ENCODE measurements at regions not wholly inside any gene's neighbourhood (a gene's known extent, or its start where the extent isn't known, plus 50 kb on each side); places are given as distances from the start of the nearest gene placed in this dataset.
A peak's percentile ranks its signal among the peaks of the same experiment; 100 is the strongest.
"Not testable (repeated sequence)": the region's sequence is repeated elsewhere in the genome, so short reads cannot be mapped to it uniquely, and the experiment has no call there.

DNA sequence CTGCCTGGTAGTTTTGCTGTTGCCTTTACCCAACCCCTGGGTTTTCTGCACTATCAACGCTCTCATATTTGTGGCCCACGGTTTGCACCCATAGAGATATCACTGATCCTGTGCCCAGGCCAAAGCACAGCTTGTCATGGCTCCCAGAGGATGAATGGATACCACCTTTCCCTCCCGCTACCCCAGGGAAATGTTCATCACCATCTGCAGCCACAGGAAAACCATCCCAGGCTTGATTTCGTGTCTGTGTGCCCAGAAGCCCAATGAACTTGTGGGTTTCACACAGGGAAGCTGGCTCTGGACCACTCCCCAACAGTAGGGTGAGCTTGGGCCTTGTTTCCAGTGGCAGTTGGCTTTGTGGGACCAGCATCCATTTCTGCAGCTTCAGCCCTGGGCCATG, 143.1 kb upstream of the GDF10 start:
- H3K4me1 Mint-ChIP-seq (ENCODE audit: low read depth) = peaks cover 2% of the 10 kb centered on the region
- no peak overlapping the region for H3K4me3 Mint-ChIP-seq
- H3K36me3 Mint-ChIP-seq (ENCODE audit: low read depth) = no peaks in the 10 kb centered on the region
- no peaks in the 10 kb centered on the region for H3K27me3 Mint-ChIP-seq (ENCODE audit: low read depth)
- peaks cover 22% of the 10 kb centered on the region for H3K9me3 Mint-ChIP-seq
- H3K27ac Mint-ChIP-seq = no peak overlapping the region

DNA sequence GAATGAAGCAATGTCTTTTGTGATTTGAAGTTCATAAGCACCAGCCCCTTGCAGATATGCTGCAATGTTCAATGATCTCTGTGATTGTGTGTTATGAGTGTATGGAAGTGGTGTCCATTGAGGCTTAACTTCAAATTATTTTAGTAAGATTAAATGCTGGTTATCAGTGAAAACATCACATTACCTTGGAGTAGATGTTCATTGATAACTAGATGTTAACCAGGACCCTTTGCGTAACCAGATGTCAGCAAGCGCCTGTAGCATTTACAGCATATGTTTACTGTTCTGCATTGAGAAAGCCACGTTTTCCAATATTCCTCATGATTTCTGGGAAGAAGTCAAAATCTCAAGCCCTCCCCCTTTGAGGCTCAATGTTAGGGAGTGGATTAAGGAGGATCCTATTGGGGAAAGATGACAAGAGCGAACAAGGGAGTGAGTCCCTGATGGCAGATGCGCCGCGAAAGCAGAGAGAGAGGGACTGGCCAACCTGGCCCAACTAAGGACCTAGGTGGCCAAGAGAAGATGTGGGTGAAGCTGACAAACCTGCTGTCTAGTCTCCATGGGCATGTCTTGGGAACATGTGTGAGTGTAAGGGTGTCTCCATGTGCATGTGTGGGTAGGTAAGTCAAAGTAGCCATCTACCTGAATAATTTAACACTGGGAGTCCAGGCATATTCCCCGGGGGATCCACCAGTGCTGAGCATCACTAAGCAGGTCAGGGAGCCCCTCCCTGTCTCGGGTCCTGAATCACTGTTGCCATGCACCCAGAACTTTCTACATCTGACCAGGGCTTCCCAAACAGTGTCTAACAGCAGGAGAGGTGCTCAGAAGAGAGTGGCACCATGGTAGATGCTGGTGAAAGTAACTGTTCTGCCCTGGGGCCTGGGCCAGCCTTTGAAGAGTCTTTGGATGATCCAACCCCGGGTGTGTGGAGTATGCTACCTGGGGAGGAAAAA, 141.6 kb upstream of the GDF10 start:
- Mint-ChIP-seq H3K4me3 (no peak overlapping the region), H3K36me3 (ENCODE audit: low read depth) (no peaks in the 10 kb centered on the region), H3K27me3 (ENCODE audit: low read depth) (no peaks in the 10 kb centered on the region), H3K27ac (no peak overlapping the region), H3K9me3 (peaks cover 19% of the 10 kb centered on the region), H3K4me1 (ENCODE audit: low read depth) (no peaks in the 10 kb centered on the region)

DNA sequence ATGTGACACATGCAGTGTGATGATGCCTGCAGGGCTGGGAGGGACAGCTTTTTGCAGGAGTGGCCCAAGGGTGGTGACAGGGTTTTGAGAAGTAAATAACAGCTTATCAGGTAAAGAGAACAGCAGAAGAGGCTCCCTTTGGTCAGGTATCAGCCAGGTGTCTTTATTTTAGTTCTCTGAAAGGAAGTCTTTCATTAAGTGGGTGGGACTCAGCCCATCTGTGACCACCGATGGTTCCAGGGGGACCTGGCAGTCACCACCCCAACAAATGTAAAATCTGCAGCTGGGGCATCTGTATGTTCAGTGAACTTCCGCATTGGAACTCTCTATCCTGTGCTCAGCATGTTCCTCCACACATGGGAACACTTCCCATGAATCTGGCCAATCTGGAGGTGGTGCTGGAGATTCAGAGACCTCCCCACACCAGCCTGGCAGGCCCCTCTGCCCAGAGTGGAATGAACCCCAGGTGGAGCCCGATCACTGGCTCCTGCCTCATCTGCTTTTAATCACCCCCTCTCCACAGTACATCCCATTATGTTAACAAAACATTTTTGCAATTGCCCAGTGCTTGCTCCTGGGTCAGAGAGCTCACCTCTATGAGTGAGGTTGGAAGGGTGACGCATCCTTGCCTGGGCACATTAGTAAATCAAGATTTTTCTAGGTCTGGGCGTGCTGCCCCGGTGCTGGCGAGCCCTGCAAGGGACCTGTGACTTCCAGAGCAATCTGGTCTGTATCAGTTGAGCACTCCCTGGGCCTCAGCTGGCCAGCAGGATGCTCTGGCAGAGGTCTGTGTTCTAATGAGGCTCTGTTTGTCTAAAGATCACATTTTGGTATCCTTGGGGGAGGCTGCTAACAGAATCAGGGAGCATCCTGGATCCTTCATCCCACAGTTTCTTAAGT, 140.4 kb upstream of the GDF10 start:
- Mint-ChIP-seq H3K4me3 (no peak overlapping the region), H3K27me3 (ENCODE audit: low read depth) (no peaks in the 10 kb centered on the region), H3K27ac (no peak overlapping the region), H3K9me3 (peaks cover 13% of the 10 kb centered on the region), H3K4me1 (ENCODE audit: low read depth) (no peaks in the 10 kb centered on the region), H3K36me3 (ENCODE audit: low read depth) (no peaks in the 10 kb centered on the region)

DNA sequence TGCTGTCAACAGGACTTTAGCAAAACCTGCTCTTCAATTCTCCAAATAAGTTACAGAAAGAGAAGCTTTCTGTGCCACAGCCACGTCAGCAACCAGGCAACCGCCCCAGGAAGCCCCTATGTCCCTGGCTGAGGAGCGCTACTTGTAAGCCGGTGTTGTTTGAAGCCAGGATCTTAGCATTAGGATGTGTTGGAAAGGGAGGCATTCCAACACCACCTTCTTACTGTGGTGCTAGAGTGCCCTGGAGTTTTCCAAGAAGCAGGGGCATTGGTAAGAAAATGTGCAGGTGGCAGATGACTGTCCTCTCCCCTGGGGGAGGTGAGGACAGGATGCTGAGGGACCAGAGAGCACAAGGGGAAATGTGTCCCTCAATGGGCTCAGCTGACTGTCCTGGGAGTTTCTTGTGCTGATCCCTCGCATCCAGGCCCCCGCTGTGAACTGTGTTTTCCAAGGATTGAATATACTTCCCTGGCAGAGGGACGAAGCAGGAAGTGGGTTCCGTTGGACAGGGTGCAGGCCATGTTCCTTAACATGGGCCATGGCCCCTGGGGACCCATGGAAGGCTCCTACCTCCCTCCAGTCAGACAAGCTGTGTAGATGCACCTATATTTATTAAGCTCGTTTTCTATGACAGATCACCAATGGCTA, 139.6 kb upstream of the GDF10 start:
- peaks cover 6% of the 10 kb centered on the region for H3K9me3 Mint-ChIP-seq
- H3K27me3 Mint-ChIP-seq (ENCODE audit: low read depth) = no peaks in the 10 kb centered on the region
- H3K4me3 Mint-ChIP-seq = no peak overlapping the region
- H3K36me3 Mint-ChIP-seq (ENCODE audit: low read depth) = no peaks in the 10 kb centered on the region
- H3K4me1 Mint-ChIP-seq (ENCODE audit: low read depth) = peaks cover 4% of the 10 kb centered on the region
- no peak overlapping the region for H3K27ac Mint-ChIP-seq

DNA sequence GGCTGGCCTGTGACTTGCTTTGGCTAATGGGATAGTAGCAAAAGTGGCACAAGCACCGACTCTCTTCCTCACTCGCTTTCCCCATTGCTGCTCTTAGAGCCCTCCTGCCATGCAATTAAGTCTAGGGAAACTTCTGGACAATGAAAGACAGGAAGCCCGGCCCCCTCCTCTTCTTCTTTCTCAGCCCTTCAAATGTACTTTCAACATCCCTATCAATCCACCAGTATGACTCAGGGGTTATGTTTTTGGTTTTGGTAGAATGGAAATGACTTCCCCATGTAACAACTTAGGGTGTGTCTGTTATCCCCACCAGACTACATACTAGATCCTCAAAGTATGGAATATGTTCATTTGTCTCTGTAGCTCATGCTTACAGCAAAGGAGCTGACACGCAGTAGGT, 139.0 kb upstream of the GDF10 start:
- Mint-ChIP-seq H3K9me3 (peaks cover under 1% of the 10 kb centered on the region), H3K36me3 (ENCODE audit: low read depth) (no peaks in the 10 kb centered on the region), H3K4me3 (no peak overlapping the region), H3K27ac (no peak overlapping the region), H3K4me1 (ENCODE audit: low read depth) (peaks cover 10% of the 10 kb centered on the region), H3K27me3 (ENCODE audit: low read depth) (no peaks in the 10 kb centered on the region)

DNA sequence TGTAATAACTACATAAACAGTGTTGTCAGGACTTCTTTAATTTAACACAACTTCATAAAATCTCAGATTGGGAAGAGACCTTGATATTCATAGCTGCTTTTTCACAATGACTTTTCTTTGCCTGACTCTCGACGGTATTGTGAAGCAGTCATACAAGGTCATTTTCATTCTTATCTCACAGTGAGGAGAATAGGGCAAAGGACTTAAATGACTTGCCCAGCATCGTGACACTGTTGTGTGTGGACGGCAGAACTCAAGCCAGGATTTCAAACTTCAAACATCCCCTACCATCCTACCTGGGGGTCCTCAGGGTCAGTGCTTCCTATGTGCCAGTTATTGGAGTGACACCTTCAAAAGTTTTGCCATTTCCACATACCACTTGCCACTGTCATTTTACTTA, 138.5 kb upstream of the GDF10 start:
- H3K27ac Mint-ChIP-seq = no peak overlapping the region
- no peaks in the 10 kb centered on the region for H3K27me3 Mint-ChIP-seq (ENCODE audit: low read depth)
- H3K36me3 Mint-ChIP-seq (ENCODE audit: low read depth) = no peaks in the 10 kb centered on the region
- no peak overlapping the region for H3K4me3 Mint-ChIP-seq
- peaks cover 12% of the 10 kb centered on the region for H3K4me1 Mint-ChIP-seq (ENCODE audit: low read depth)
- peaks cover 2% of the 10 kb centered on the region for H3K9me3 Mint-ChIP-seq

DNA sequence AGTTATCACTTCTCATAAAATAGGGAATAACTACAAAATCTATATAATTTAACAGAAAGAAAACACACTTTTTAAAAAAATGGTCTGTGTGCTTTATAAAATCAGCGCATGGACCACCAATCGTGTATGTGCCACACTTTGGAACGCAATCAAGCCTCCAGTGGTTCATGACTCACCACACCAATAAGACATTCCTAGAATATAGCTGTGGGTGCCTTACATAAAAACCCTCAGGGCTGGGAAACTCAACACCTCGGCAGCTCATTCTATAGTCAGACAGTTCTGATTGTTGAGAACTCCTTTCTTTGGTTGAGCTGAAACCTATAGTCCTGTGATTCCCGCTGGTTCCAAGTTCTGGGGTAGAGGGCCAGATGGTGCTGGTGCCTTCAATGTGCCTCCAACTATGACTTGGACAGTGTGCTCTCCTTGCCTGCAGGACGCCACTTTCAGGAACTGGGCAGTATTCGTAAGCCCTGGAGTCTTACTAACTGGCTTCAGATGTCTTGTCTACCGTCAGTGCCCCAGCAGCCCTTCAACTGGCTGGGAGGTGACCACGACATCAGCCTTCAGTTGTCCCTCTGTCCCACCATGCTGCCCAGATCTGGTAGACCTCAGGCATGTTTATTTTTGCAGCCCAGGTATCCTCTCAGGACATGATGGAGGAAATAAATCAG, 135.7 kb upstream of the GDF10 start:
- Mint-ChIP-seq H3K9me3 (peaks cover 4% of the 10 kb centered on the region), H3K27me3 (ENCODE audit: low read depth) (no peaks in the 10 kb centered on the region), H3K4me1 (ENCODE audit: low read depth) (peaks cover 13% of the 10 kb centered on the region), H3K36me3 (ENCODE audit: low read depth) (no peaks in the 10 kb centered on the region), H3K27ac (no peak overlapping the region), H3K4me3 (no peak overlapping the region)

DNA sequence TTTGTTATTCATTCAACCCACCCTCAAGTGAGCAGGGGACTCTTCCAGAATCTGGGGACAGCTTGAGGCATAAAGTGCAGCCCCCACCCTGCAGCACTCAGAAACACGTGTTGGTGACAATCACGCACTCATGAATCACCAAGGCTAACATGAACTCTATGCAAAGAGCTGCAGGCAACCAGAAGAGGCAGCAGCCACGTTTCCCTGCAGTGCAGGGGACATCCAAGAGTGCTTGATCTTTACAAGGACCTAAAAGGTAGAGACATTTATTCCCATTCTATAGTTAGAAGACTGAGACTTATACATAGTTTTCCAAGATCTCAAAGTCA, 135.2 kb upstream of the GDF10 start:
- Mint-ChIP-seq H3K27me3 (ENCODE audit: low read depth) (no peaks in the 10 kb centered on the region), H3K36me3 (ENCODE audit: low read depth) (no peaks in the 10 kb centered on the region), H3K4me3 (no peak overlapping the region), H3K27ac (no peak overlapping the region), H3K4me1 (ENCODE audit: low read depth) (peaks cover 13% of the 10 kb centered on the region), H3K9me3 (peaks cover 4% of the 10 kb centered on the region)

DNA sequence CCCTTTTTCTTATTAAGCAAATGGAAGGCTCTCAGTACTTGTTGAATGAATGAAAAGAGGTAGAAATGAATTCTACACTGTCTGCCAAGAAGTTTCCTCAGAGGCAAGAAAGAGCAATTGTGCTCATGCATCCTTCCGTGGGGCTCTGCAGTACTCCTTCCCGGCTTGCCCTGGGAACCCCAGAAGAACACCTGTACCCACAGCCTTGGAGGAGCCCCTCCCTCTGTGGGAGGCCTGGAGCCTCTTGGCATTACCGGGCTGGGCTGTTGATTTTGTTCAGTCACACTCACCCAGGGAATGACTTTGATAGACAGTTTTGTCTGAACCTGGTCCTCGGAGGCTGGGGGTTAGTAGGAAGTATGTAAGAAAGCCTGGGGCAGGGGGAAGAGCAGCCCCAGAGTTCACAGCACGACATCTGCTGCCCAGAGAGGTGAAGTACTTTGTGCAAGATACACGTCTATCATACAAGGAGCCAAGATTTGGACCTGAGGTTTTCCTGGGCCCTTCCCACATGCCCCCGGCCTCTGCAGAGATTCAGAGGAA, 134.8 kb upstream of the GDF10 start:
- H3K4me1 Mint-ChIP-seq (ENCODE audit: low read depth) = peaks cover 13% of the 10 kb centered on the region
- H3K4me3 Mint-ChIP-seq = peak overlapping the region; percentile 73
- no peaks in the 10 kb centered on the region for H3K27me3 Mint-ChIP-seq (ENCODE audit: low read depth)
- peak overlapping the region; percentile 32 for H3K27ac Mint-ChIP-seq
- H3K36me3 Mint-ChIP-seq (ENCODE audit: low read depth) = no peaks in the 10 kb centered on the region
- peaks cover 4% of the 10 kb centered on the region for H3K9me3 Mint-ChIP-seq

DNA sequence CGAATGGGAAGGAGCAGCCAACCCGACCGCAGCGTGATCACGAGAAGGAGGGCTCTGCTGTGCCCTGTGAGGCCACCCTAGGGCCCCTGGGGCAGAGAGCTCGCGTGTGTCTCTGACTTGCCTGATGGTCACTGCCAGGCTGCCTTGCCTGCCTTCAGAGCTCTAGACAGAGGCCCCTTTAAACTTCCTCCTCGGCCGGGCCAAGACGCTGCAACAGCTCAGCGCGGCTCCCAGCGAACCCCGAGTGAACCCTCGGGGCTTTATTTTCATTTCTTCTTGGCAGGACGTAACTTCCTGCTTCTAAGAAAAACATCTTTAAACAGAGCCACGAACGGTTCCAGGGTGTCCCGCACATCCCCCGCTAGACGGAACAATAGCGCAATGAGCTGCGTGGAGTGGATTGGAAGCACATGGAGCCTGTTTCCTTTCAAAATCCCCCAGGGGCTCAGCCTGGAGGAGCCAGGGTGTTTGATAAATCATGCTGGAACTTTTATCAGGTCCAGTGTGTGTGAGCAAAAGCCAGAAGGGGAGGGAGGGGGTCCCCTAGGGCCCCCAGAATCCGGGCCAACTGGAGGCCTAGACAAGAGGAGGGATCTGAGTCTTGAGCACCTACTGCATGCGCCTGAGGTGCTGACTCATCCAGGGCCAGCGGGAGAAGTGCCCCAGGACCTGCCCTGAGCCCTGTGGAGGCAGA, 134.1 kb upstream of the GDF10 start:
- H3K4me1 Mint-ChIP-seq (ENCODE audit: low read depth) = peaks cover 13% of the 10 kb centered on the region
- peak overlapping the region; percentile 73 for H3K4me3 Mint-ChIP-seq
- H3K9me3 Mint-ChIP-seq = peaks cover 4% of the 10 kb centered on the region

DNA sequence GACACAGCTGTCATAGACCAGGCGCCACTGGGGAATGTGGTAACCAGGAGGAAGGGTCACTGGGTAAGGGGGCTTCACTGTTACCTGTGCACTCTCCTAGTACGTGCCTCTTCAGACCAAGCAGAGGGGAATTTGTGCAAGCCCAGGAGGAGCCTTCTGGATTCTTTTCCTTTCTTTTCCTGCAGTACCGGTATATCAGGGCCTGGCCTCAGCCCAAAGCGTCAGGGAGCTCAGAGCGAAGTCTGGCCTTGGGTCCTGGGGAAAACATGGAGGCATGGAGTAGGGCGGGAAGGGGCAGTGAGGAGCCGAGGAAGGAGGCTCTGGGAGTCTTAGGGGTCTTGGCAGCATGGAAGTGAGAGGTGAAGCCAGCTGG, 133.6 kb upstream of the GDF10 start:
- H3K36me3 Mint-ChIP-seq (ENCODE audit: low read depth) = no peaks in the 10 kb centered on the region
- H3K27me3 Mint-ChIP-seq (ENCODE audit: low read depth) = no peaks in the 10 kb centered on the region
- H3K4me1 Mint-ChIP-seq (ENCODE audit: low read depth) = peaks cover 13% of the 10 kb centered on the region
- H3K9me3 Mint-ChIP-seq = peaks cover 4% of the 10 kb centered on the region
- H3K27ac Mint-ChIP-seq = no peak overlapping the region
- H3K4me3 Mint-ChIP-seq = no peak overlapping the region

More for the DNA sequence above, 134.1 kb upstream of the GDF10 start:
- Mint-ChIP-seq H3K27me3 (ENCODE audit: low read depth) (no peaks in the 10 kb centered on the region), H3K36me3 (ENCODE audit: low read depth) (no peaks in the 10 kb centered on the region), H3K27ac (peak overlapping the region; percentile 32)

DNA sequence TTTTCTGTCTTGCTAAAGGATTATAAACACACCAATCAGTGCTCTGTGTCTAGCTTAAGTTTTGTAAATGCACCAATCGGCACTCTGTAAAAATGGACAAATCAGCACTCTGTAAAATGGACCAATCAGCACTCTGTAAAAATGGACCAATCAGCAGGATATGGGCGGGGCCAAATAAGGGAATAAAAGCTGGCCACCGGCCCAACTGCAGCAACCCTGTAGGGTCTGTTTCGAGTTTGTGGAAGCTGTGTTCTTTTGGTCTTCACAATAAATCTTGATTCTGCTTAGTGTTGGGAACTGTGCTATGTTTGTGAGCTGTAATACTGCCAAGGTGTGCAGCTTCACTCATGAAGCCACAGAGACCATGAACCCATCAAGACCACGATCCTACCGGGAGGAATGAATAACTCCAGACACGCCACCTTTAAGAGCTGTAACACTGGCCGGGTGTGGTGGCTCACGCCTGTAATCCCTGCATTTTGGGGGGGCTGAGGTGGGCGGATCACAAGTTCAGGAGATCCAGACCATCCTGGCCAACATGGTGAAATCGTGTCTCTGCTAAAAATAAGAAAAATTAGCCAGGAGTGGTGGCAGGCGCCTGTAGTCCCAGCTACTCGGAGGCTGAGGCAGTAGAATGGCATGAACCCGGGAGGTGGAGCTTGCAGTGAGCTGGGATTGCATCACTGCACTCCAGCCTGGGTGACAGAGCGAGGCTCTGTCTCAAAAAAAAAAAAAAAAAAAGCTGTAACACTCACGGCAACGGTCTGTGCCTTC, 133.0 kb upstream of the GDF10 start:
- H3K4me1 Mint-ChIP-seq (ENCODE audit: low read depth) = peaks cover 13% of the 10 kb centered on the region
- not testable (repeated sequence) for H3K9me3 Mint-ChIP-seq; H3K27ac Mint-ChIP-seq; H3K27me3 Mint-ChIP-seq (ENCODE audit: low read depth); H3K4me3 Mint-ChIP-seq; H3K36me3 Mint-ChIP-seq (ENCODE audit: low read depth)

DNA sequence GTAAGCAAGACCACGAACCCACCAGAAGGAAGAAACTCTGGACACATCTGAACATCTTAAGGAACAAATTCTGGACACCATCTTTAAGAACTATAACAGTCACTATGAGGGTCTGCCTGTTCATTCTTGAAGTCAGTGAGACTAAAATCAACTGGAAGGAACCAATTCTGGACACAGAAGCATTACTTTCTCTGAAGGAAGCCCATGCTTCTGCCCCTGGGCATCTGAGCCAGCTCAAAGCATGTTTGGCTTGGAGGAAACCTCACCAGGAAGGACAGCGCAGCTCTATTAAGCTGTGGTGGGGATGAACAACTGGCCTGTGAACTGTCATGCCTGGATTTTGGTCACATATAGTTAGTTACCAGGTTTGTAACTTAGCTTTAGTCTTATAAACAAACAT, 132.4 kb upstream of the GDF10 start:
- no peak overlapping the region for H3K27ac Mint-ChIP-seq
- no peaks in the 10 kb centered on the region for H3K27me3 Mint-ChIP-seq (ENCODE audit: low read depth)
- H3K4me3 Mint-ChIP-seq = no peak overlapping the region
- H3K9me3 Mint-ChIP-seq = peaks cover 4% of the 10 kb centered on the region
- no peaks in the 10 kb centered on the region for H3K36me3 Mint-ChIP-seq (ENCODE audit: low read depth)
- H3K4me1 Mint-ChIP-seq (ENCODE audit: low read depth) = peaks cover 13% of the 10 kb centered on the region

Data from T-helper 1 cell treated with Interleukin-12 subunit alpha and Interleukin-12 subunit beta and Interleukin-4 antibody, amounts not matched to agents 30 μg/mL and 1 μg/mL, for 36 hours (primary cell).